NB4 (cell line): ENCODE measurements at regions not wholly inside any gene's neighbourhood (a gene's known extent, or its start where the extent isn't known, plus 50 kb on each side); places are given as distances from the start of the nearest gene placed in this dataset.

Experiments used
- CTCF ChIP-seq: IDR thresholded peaks from one replicate; pipeline ENCODE4 v1.5.1; 2012; ENCODE audit warnings: low read depth, low read length
- MAX ChIP-seq: IDR thresholded peaks from 2 replicates; pipeline ENCODE4 v1.6.1; 2011; ENCODE audit warnings: low read depth, low read length

GRCh38 chr13:53854321-53854720 lies 825.7 kb downstream of the OLFM4 start:
- no peak for TF ChIP-seq CTCF
- no peak for TF ChIP-seq MAX
